ENCODE measurements at regions not wholly inside any gene's neighbourhood (a gene's known extent, or its start where the extent isn't known, plus 50 kb on each side); places are given as distances from the start of the nearest gene placed in this dataset.

- no peak for DNase-seq (ENCODE audit: low spot score)
These were observed 388.7 kb upstream of the NBEA start for GRCh38 chr13:34553376-34553775.

GRCh38 chr13:34555988-34556387, 386.1 kb upstream of the NBEA start:
- no peak for DNase-seq (ENCODE audit: low spot score)

- no peak for DNase-seq (ENCODE audit: low spot score)
These were observed 381.0 kb upstream of the NBEA start for GRCh38 chr13:34561033-34561432.

GRCh38 chr13:34567597-34567996, 374.5 kb upstream of the NBEA start:
- no peak for DNase-seq (ENCODE audit: low spot score)

- no peak for DNase-seq (ENCODE audit: low spot score)
These were observed 371.2 kb upstream of the NBEA start for GRCh38 chr13:34570698-34571353.

GRCh38 chr13:34571716-34572115, 370.4 kb upstream of the NBEA start:
- no peak for DNase-seq (ENCODE audit: low spot score)

GRCh38 chr13:34577051-34577450, 365.0 kb upstream of the NBEA start:
- no peak for DNase-seq (ENCODE audit: low spot score)

GRCh38 chr13:34578471-34578870, 363.6 kb upstream of the NBEA start:
- peak; percentile 32 for DNase-seq (ENCODE audit: low spot score)

- no peak for DNase-seq (ENCODE audit: low spot score)
These were observed 363.2 kb upstream of the NBEA start for GRCh38 chr13:34578917-34579316.

GRCh38 chr13:34583181-34583580, 358.9 kb upstream of the NBEA start:
- DNase-seq (ENCODE audit: low spot score) = no peak

GRCh38 chr13:34587576-34587975, 354.5 kb upstream of the NBEA start:
- no peak for DNase-seq (ENCODE audit: low spot score)

- no peak for DNase-seq (ENCODE audit: low spot score)
These were observed 353.7 kb upstream of the NBEA start for GRCh38 chr13:34588362-34588761.

- DNase-seq (ENCODE audit: low spot score) = no peak
These were observed 352.5 kb upstream of the NBEA start for GRCh38 chr13:34589581-34589980.

GRCh38 chr13:34591129-34591528, 350.9 kb upstream of the NBEA start:
- no peak for DNase-seq (ENCODE audit: low spot score)

GRCh38 chr13:34591900-34592529, 350.1 kb upstream of the NBEA start:
- peak; percentile 18 for DNase-seq (ENCODE audit: low spot score)

GRCh38 chr13:34593658-34594057, 348.4 kb upstream of the NBEA start:
- no peak for DNase-seq (ENCODE audit: low spot score)

- DNase-seq (ENCODE audit: low spot score) = no peak
These were observed 347.6 kb upstream of the NBEA start for GRCh38 chr13:34594507-34594906.

- DNase-seq (ENCODE audit: low spot score) = no peak
These were observed 333.7 kb upstream of the NBEA start for GRCh38 chr13:34608331-34608730.

- DNase-seq (ENCODE audit: low spot score) = no peak
These were observed 330.4 kb upstream of the NBEA start for GRCh38 chr13:34611671-34612070.

- DNase-seq (ENCODE audit: low spot score) = no peak
These were observed 324.5 kb upstream of the NBEA start for GRCh38 chr13:34617473-34618083.

GRCh38 chr13:34618654-34619053, 323.4 kb upstream of the NBEA start:
- DNase-seq (ENCODE audit: low spot score) = no peak

- no peak for DNase-seq (ENCODE audit: low spot score)
These were observed 322.7 kb upstream of the NBEA start for GRCh38 chr13:34619326-34619725.

- DNase-seq (ENCODE audit: low spot score) = no peak
These were observed 321.8 kb upstream of the NBEA start for GRCh38 chr13:34620074-34620850.

All from AG20443 (cell line).